K562 (cell line): ENCODE measurements at regions not wholly inside any gene's neighbourhood (a gene's known extent, or its start where the extent isn't known, plus 50 kb on each side); places are given as distances from the start of the nearest gene placed in this dataset.

Experiments
- ATAC-seq: fragments of 200-7000 bp; cut with Tn5 transposase; 3 replicates; pipeline ENCODE4 v1.9.1; 2020; ENCODE audit warnings: moderate library complexity
- BruUV-seq: library from RNA; stranded (reverse); fragments of 400-500 nt; replicated peaks from 2 replicates; lab custom pipeline; 2021; lab: Mats Ljungman, UMichigan
- CTCF ChIA-PET: fragments of 300-600 bp; formaldehyde crosslinking; extraction: SDS; loops from one replicate; lab custom pipeline; 2021; ENCODE audit warnings: low intra/inter-chr PET ratio; lab: Yijun Ruan, JAX
- POLR2A ChIA-PET: fragments of 300-600, 350-650 bp; sonication (Branson Sonifier 250); formaldehyde crosslinking; extraction: SDS; loops from one replicate; lab custom pipeline; 2021; ENCODE audit warnings: antibody characterized with exemption, inconsistent platforms; lab: Yijun Ruan, JAX
- DNase-seq, 4 experiments: peaks; one replicate each; pipeline versions ENCODE4 v3.0.0 to v3.0.0-alpha.2; 2011 to 2018; ENCODE audit warnings: low spot score in 3 of 4, mixed read lengths in 3 of 4; ENCODE audit errors: extremely low read depth in 1 of 4
- FAIRE-seq: peaks from 2 replicates; lab custom pipeline; 2011; peaks lifted over from hg19 to GRCh38; lab: Jason Lieb, UNC
- H2AFZ ChIP-seq: 2 replicates; pipeline ENCODE4 v1.6.0; 2011; ENCODE audit warnings: low read depth, low read length, control low read depth, inconsistent platforms
- H3K27ac ChIP-seq: fragments of 200-600 bp; 3 replicates; pipeline ENCODE4 v1.8.0; 2011; ENCODE audit warnings: low read depth, mild to moderate bottlenecking, control low read depth, inconsistent platforms, low read length, moderate library complexity, mixed read lengths; ENCODE audit errors: extremely low read depth
- H3K27me3 ChIP-seq, 2 experiments: fragments of 300-600 bp in 1 of 2; 2 replicates in 1 of 2; 3 replicates in 1 of 2; pipeline versions ENCODE4 v1.6.0 to v1.8.0; 2011; ENCODE audit warnings: inconsistent platforms in 2 of 2, low read length in 2 of 2, mild to moderate bottlenecking in 1 of 2, mixed read lengths in 1 of 2, moderate library complexity in 1 of 2; ENCODE audit not compliant: control insufficient read depth in 2 of 2, insufficient read depth in 2 of 2
- H3K36me3 ChIP-seq: fragments of 300-600 bp; 3 replicates; pipeline ENCODE4 v1.8.0; 2011; ENCODE audit warnings: mild to moderate bottlenecking, low read length, inconsistent platforms; ENCODE audit not compliant: control insufficient read depth, insufficient read depth
- H3K4me1 ChIP-seq, 2 experiments: fragments of 200-600 bp in 1 of 2; replicated peaks in 1 of 2; 2 replicates in 1 of 2; 3 replicates in 1 of 2; pipeline versions ENCODE4 v1.5.1 to v1.8.0; 2011; ENCODE audit warnings: inconsistent platforms in 2 of 2, low read length in 2 of 2, mild to moderate bottlenecking in 1 of 2, mixed read lengths in 1 of 2, moderate library complexity in 1 of 2; ENCODE audit not compliant: control insufficient read depth in 2 of 2, insufficient read depth in 2 of 2
- H3K4me2 ChIP-seq: 2 replicates; pipeline ENCODE4 v1.6.1; 2011; ENCODE audit warnings: low read length, control low read depth, inconsistent platforms, mixed read lengths; ENCODE audit not compliant: insufficient read depth
- H3K4me3 ChIP-seq: fragments of 200-600 bp; sonication (generic), shearing (Covaris generic); 2 replicates; pipeline ENCODE4 v1.5.1; 2016; ENCODE audit warnings: control low read depth, inconsistent platforms
- H3K79me2 ChIP-seq: fragments of 200-600 bp; 3 replicates; pipeline ENCODE4 v1.8.0; 2011; ENCODE audit warnings: low read length, inconsistent platforms; ENCODE audit not compliant: control insufficient read depth, insufficient read depth
- H3K9ac ChIP-seq, 2 experiments: 2 replicates each; pipeline versions ENCODE4 v1.6.0 to v1.6.1; 2011; ENCODE audit warnings: low read depth in 2 of 2, low read length in 2 of 2, control low read depth in 1 of 2, inconsistent platforms in 1 of 2, mild to moderate bottlenecking in 1 of 2, mixed read lengths in 1 of 2; ENCODE audit not compliant: insufficient read depth in 1 of 2
- H3K9me1 ChIP-seq: one replicate; pipeline ENCODE4 v1.6.0; 2011; ENCODE audit warnings: inconsistent platforms, mild to moderate bottlenecking, low read length, moderate library complexity; ENCODE audit not compliant: control insufficient read depth, insufficient read depth
- H3K9me3 ChIP-seq: replicated peaks from 2 replicates; pipeline ENCODE4 v1.5.1; 2011; ENCODE audit warnings: low read depth, low read length, inconsistent platforms; ENCODE audit not compliant: control insufficient read depth, insufficient read depth
- H4K20me1 ChIP-seq: replicated peaks from 2 replicates; pipeline ENCODE4 v1.6.1; 2011; ENCODE audit warnings: low read length, inconsistent platforms, mixed read lengths; ENCODE audit not compliant: control insufficient read depth, insufficient read depth
- CBX1 ChIP-seq: sonication (generic); IDR thresholded peaks from 2 replicates; pipeline ENCODE4 v1.6.1; 2016; ENCODE audit warnings: antibody characterized with exemption, low read depth, mild to moderate bottlenecking
- CCNT2 ChIP-seq: IDR thresholded peaks from 2 replicates; pipeline ENCODE4 v1.6.1; 2011; ENCODE audit warnings: borderline replicate concordance, low read depth, mild to moderate bottlenecking, moderate library complexity, mixed read lengths, low read length; ENCODE audit not compliant: insufficient read length; ENCODE audit errors: extremely low read depth
- JUN ChIP-seq, 2 experiments: sonication (generic) in 1 of 2; formaldehyde crosslinking in 1 of 2; IDR thresholded peaks; 2 replicates each; pipeline versions ENCODE4 v1.6.1 to v1.8.0; 2012 to 2022; ENCODE audit warnings: borderline replicate concordance in 2 of 2, mild to moderate bottlenecking in 2 of 2, improper control_type of control experiment in 1 of 2, low read depth in 1 of 2, low read length in 1 of 2, missing genetic modification reagents in 1 of 2
- MEIS2 ChIP-seq: fragments of 450-650 bp; IDR thresholded peaks from 2 replicates; pipeline ENCODE4 v1.6.1; 2014; ENCODE audit warnings: mild to moderate bottlenecking; ENCODE audit not compliant: partially characterized antibody
- REST ChIP-seq, 2 experiments: fragments of 450-650 bp; formaldehyde crosslinking in 1 of 2; IDR thresholded peaks; 2 replicates each; pipeline versions ENCODE4 v1.4.0 to v1.6.1; 2014 to 2020; ENCODE audit warnings: mild to moderate bottlenecking in 2 of 2, borderline replicate concordance in 1 of 2, low read depth in 1 of 2
- ZNF175 ChIP-seq: fragments of 200-800 bp; sonication (Bioruptor generic); IDR thresholded peaks from 2 replicates; pipeline ENCODE4 v1.6.1; 2016; ENCODE audit warnings: low read depth, mild to moderate bottlenecking, missing genetic modification characterization, missing compliant biosample characterization
- WGBS: fragments of 100-300 bp; shearing (Covaris generic); methylation state at CpG from one replicate; pipeline ENCODE4 v1.1.6; 2016; ENCODE audit warnings: low coverage, mixed read lengths; ENCODE audit not compliant: insufficient coverage; ENCODE audit errors: missing lambda C conversion rate; 5-methylcytosine and 5-hydroxymethylcytosine counted together
- in situ Hi-C: fragments of 300-500 bp; cut with MboI; formaldehyde crosslinking; loops from 4 replicates; pipeline ENCODE4 v1.15.0; 2018; ENCODE audit warnings: inconsistent platforms, mixed read lengths
- intact Hi-C: fragments of 100-400 bp; cut with micrococcal nuclease; formaldehyde crosslinking; loops from 2 replicates; pipeline ENCODE4 v1.14.2; 2022

- no peak for TF ChIP-seq REST (IDR thresholded peaks at IDR 0.05; ENCODE audit: borderline replicate concordance)
- TF ChIP-seq REST (CRISPR knock-in tag; IDR thresholded peaks at IDR 0.05; ENCODE audit: low read depth), result no peak
These were observed 303.4 kb downstream of the DIPK2A start (continued) for GRCh38 chr3:144275005-144275404.

DNA sequence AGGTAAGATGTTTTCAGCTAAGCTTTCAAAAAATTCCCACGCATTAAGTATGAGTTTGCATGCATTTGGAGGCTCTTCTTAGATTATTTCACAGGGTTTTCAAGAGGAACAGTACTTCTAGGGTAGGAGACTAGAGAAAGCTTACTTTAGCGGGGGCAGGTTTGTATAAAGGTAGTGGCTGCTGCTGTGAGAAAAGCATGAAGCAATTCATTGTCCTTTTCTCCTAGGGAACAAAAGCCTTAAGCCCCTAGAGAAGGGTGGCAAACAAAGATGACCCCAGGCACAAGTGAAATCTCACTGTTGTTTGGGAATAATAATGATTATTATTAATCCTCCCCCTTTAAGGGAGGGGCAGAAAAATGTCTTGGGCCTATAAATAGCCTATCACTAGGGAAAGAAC, 310.7 kb downstream of the DIPK2A start:
- H3K27me3 ChIP-seq, result no peaks in the 10 kb centered on the region
- H3K9me1 ChIP-seq, result no peaks in the 10 kb centered on the region
- in situ Hi-C loops, result no loop called here
- WGBS, result 0% methylated on average over 2 of the region's 2 CpGs
- ChIA-PET CTCF (no interaction called here), POLR2A (no interaction called here)
- no peaks in the 10 kb centered on the region for H3K4me1 ChIP-seq
- no peak overlapping the region for H2AFZ ChIP-seq
- intact Hi-C loops, result loop anchor here (10.0 kb wide), 1 partner anchor 308 kb away; the partner anchor contains the start of gene DIPK2A
- H3K4me3 ChIP-seq, result no peak overlapping the region
- no peak overlapping the region for H3K9ac ChIP-seq
- no peaks in the 10 kb centered on the region for H4K20me1 ChIP-seq
- H3K4me2 ChIP-seq, result no peak overlapping the region
- no peaks in the 10 kb centered on the region for H3K79me2 ChIP-seq
- DNase-seq, result no peak
- no peak for FAIRE-seq
- no peaks in the 10 kb centered on the region for H3K36me3 ChIP-seq
- no TSS peak for BruUV-seq
- H3K27ac ChIP-seq, result no peak overlapping the region
- no peak for ATAC-seq
- H3K9me3 ChIP-seq, result no peaks in the 10 kb centered on the region
- TF ChIP-seq CBX1 (no peak), JUN (IDR thresholded peaks at IDR 0.05; ENCODE audit: borderline replicate concordance, low read depth, low read length) (no peak), JUN (CRISPR knock-in tag; IDR thresholded peaks at IDR 0.05; ENCODE audit: borderline replicate concordance) (no peak), ZNF175 (CRISPR knock-in tag) (no peak), CCNT2 (no peak), MEIS2 (no peak)
